ENCODE measurements at regions not wholly inside any gene's neighbourhood (a gene's known extent, or its start where the extent isn't known, plus 50 kb on each side); places are given as distances from the start of the nearest gene placed in this dataset.

DNA sequence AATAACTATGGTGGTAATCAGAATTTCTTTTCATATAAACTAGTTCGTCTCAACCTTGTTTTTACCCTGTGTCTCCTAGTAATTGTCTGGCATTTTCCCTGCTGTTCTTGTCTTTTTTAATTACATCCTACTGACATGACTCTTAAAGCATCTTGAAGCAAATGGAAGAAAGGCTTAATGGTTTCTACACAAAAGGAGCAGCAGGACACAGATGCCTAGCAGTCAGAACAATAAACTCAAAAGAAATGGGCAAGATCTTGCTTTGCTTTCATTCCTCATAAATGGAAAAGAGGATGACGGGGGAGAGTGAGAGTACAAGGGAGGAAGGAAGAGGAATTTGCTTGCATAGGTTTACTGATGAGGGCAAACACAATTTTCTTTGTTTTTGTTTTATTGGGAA is 293.2 kb upstream of the EMCN start:
- DNase-seq (ENCODE audit: low spot score in 2 of 2) (no peak), FAIRE-seq (no peak)

DNA sequence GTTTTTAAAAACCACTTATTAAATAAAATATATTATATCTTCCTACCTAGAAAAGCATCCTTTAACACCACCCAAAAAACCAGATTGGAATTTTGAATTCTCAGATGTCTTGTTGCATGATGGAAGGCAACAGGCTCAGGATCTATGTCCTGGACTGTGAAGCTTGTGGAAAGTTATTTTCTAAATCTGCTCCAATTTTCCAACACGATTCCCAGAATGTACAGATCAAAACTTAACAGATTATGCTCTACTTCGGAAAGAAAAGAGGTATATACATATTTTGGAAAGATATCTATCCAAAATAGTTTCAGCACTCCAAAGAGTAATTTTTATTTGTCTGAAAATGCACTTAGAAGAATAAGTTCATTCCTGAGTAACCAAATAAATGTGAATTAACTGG is 291.7 kb upstream of the EMCN start:
- no peak for DNase-seq (ENCODE audit: low spot score in 2 of 2)
- FAIRE-seq: no peak

DNA sequence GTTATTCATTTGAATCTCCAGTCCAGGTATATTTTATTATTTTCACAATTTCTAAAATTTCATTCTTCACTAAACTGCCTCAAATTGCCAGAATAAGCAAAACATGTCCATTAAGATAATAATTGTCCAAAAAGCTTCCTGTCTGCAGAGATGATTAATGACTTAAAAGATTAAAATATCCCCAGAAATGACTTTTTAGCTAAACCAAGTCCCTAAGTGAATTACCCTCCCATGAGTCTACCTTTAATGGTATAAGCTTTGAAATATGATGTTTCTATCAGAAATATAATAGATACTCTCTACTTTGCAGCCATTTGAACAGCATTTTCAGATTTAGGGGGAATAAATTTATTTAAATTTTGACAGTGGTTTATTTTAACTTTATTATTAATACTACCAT is 289.2 kb upstream of the EMCN start:
- DNase-seq (ENCODE audit: low spot score in 2 of 2) (no peak), FAIRE-seq (no peak)

DNA sequence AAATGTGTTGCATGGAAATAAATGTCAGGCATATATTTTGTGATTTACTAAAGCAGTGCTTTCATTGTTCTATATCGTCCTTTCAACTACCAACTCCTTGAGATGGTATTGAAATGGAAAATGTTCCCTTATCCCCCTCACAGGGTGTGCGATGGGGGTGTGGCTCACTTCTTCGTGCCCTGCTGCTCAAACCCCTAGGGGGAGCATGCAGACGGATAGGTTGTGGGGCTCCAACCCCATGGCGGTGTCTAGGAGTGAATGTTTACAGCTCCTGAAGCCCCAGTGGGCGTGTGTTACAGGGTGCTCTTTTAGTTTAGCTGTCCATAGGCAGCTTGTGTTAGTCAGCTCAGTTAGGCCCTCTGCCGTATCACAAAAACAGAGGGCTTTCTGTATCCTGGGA is 287.7 kb upstream of the EMCN start:
- FAIRE-seq (no peak), DNase-seq (ENCODE audit: low spot score in 2 of 2) (no peak)

DNA sequence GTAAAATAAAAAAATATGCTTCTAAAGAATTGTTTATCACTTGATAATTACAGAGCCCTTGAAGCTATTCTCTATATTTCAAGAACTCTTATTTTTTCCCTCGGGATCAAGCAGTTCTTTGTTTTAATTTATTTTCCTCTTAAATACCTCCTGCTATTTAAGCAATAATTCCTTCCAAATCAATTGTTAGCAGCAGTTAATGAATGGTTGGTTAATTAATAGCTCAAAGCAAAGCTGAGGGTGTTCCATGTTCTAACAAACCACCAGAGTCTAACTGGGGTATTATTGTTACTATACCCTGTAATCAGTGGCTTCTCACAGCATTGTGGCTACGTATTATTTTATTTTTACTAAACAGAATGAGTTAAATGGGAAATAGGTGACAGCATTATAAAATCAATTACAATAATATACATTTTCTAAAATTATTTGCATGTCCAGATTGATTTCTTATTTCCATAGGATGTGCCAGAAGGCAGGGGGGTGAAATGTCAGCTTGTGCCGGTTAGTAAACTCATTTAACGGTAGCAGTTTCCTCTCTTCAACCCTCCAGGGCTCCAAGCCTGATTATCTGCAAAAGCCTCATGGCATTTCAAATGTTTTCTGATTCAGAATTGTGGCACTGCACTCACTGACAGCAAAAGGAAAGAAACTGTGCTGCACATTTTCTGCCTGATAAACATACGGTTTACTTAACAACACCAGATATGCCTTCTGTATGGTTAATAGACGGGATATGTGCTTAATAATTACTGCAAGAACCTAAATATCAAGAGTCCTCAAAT is 286.9 kb upstream of the EMCN start:
- DNase-seq (ENCODE audit: low spot score in 2 of 2) (no peak), FAIRE-seq (no peak)

DNA sequence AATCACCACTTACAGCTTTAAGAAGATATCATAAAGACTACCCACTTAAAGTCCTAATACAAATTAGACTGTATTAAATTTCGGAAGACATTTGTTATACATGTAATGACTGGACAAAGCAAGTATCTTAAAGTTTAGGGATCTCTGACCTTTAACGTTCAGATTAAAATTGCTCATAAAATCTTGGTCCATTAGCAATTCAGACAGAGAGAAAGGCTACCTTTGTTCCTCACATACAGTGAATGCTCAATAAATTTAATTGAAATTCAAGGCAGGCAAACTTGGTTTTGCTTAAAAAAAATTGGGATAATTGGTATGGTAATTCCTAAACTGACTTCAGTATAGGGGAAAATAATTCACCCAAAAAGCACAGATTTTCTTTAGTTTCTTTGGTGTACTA is 285.9 kb upstream of the EMCN start:
- FAIRE-seq: no peak
- DNase-seq (ENCODE audit: low spot score in 2 of 2): no peak

DNA sequence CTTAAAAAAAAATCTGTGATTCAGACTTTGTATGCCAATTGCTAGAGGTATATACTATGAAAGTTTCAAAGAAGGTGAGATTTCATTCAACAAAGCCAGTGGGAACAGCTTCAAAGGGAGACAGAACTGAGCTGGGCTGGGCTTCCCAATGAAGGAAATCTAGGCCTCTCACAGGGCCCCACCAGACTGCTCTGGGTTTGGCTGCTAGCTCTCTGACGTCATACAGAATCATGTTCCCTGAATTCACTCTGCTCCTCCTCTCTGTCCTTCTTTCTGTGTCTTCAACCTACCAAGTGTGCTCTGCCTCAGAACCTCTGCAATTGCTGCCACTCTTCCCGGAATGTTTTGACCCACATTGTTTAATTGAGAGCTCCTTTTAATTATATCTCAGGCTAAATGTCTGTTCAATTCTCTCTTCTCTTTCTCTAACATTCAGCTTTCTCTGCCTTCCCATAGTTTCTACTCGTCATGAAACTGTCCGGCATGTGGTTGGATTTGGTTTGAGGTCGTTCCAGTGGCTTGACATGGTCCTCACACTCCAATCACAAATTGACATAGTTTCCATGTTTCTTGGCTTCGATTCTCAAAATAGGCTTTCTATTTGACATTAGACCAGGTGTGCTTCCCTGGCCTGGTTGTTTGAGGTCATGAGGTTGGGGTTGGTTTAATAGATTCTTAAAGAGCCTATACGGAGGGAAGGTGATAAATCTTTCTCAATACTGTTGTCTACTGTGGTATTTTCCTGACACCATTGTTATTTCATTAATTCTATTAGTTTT is 282.1 kb upstream of the EMCN start:
- FAIRE-seq: no peak
- no peak for DNase-seq (ENCODE audit: low spot score in 2 of 2)

DNA sequence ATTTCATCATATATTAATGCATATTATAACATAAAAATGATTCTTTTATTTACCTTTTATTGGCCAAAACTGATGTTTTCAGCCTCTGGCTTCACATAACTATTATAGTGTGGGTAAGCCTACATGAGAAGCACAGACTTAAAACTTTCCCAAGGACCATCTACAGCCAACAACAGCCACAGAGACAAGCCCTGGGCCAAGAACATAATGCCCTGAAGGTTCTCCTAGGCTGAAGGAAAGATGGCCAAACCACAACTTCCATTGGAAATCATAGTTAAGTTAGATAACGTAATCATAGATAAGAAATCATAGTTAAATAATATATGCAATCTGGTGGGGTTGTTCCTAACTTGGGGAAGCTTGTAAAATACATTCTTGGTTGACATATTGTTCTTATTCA is 280.0 kb upstream of the EMCN start:
- DNase-seq (ENCODE audit: low spot score in 2 of 2) (no peak), FAIRE-seq (no peak)

DNA sequence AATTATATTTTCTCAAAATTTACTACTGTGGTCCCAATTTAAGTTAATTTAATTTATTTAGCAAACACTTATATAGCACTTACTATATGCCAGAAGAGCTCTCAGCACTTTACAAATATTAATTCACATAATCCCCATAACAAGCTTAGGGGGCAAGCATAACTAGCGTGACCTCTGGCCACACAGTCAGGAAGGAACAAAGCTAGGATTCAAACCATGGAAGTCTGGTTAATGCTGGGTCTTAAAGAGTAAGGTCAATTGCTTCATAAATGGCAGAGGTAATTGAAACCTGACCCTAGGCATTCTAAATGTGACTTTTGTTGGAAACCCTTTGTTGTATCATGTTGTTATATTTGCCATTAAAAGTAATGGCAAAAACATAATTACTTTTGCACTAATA is 279.5 kb upstream of the EMCN start:
- DNase-seq (ENCODE audit: low spot score in 2 of 2): no peak

DNA sequence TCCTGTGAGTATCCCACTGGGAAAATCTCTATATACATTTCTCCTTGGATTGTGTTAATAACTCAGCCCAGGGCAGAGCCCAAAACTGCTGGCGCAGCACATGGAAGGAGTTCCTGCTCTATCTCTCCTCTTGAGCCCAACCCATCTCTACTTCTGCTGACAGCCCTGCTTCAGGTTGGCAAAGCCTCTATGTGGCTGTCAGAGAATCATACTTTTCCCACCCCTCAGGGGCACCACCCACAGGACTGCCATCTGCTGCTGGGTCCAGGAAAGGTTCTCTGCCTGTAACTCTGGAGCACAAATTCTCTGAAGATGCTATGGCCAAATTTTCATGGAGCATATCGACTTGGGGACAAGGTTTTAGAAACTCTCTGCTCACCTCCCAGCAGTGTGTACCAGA is 278.5 kb upstream of the EMCN start:
- FAIRE-seq (no peak), DNase-seq (ENCODE audit: low spot score in 2 of 2) (no peak)

More for the DNA sequence above, 279.5 kb upstream of the EMCN start:
- no peak for FAIRE-seq

DNA sequence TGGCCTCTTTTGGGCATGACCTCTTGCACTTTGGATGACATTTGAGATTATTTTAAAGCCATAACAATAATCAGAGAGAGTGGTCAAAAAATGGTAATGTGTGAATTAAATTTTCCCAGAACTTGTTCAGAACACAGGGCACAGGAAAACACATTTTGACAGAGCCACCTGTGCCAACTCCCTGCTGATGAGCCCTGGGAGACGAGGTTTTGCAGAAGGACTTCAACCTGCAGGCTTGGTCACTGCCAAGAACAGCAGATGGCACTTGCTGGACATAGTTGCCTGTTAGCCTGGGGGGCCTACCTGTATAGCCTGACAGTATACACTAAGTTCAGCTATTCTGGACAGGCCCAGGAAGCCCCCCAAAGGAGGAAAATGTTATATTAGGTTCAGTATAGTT is 277.8 kb upstream of the EMCN start:
- DNase-seq (ENCODE audit: low spot score in 2 of 2) (no peak), FAIRE-seq (no peak)

DNA sequence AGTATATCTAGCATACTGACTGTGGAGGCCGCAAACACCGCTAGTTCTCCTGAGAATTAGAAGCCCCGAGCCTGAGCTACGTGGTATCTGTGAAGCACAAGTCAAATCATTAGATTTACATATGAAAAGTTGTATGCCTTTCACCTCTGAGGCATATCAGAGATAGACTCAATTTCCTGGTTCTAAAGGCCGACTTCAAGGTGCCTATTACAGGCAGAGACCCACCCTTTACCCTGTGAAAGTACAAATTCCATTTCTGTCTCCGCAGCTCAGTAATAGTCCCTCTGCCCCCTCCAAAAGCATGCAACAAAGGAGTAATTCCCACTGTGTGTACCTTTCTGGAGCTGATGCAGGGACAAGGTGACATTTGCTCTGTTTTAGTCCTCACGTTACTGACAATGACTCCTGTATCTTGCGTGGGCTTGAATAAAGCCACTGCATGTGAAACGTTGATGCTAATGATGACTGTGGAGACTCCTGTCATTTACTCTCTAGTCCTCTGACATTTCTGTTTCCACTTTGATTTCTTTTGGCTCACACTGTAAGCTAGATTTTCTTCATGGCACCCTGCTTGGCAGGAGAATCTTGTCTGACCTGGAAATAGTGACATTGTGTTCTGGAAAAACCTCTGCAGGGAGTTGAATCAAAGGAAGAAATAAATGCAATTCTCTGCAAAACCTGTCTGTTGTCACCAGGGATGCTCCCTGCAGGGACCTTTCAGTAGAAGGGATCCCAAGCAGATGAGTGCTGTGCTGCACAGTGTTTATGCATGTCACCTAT is 273.2 kb upstream of the EMCN start:
- FAIRE-seq (no peak), DNase-seq (ENCODE audit: low spot score in 2 of 2) (no peak)

DNA sequence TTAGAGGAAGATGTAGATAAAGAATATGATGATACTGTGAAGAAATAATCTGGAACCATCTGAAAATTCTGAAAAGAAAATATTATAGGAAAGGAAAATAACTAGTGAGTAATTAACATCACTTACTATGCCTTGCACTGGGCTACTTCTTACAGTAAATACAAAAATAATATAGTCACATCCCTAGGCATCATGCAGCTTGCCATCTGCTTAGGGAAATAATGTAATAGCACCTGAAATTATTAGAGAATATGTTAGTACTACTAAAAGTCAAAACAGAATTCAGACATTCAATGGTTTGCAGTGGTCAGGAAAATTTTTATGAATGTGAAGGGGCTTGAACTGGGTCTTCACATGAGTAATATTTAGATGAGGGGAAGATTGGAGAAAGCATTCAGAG is 272.2 kb upstream of the EMCN start:
- no peak for FAIRE-seq

DNA sequence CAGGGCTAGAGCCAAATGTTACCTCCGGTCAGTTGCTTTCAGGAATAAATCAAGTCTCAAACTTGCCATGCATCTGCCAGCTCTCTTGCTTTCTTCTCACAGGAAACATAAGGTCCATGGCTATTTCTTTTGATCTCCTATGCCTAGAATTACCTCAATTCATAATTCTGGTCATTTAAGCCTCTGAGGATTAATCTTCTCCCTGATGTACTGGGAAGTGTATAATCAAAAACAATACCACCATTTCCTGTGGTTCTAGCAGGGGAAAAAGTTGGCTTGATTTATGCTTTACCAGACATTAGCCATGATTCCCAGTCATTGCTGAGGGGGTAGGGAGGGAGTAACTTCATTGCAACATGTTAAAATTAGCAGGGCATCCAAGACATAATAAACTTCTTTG is 268.7 kb upstream of the EMCN start:
- DNase-seq (ENCODE audit: low spot score in 2 of 2) (no peak), FAIRE-seq (no peak)

More for the DNA sequence above, 272.2 kb upstream of the EMCN start:
- no peak for DNase-seq (ENCODE audit: low spot score in 2 of 2)

DNA sequence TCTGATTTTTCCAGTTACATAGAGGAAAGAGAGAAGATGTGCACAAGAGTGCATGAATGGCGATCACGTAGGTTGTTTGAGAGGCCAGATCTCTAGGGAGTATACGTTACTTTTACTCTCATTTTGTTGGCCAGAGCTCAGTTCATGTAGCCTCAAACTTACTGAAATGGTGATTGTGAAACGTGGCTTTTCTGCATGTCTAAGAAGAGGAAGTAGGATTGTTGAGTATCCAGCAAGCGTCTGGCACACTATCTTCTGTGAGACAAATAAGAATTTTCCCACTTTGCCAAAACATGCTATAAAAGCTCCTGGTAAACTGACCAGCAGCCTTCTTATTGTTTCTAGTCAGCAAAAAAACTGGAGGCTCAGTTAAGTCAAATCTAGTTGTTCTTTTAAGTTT is 264.5 kb upstream of the EMCN start:
- FAIRE-seq (no peak), DNase-seq (ENCODE audit: low spot score in 2 of 2) (no peak)

DNA sequence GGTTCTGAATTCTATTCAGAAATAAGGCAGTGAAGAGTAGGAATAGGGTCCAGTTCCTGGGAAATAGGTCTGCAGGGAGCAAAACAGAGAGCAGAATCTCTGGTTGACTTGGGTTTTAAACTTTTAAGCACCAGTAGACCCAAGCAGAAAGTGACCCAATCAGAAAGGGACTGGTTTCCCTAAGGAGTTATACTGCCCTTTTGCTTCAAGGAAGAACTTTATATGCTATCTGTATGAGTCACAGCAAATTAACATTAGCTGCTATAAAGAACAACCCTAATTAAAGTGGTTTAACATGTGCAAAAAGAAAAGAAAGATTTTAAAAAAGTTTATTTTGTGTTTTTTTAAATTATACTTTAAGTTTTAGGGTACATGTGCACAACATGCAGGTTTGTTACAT is 263.6 kb upstream of the EMCN start:
- no peak for FAIRE-seq
- DNase-seq (ENCODE audit: low spot score in 2 of 2): no peak

DNA sequence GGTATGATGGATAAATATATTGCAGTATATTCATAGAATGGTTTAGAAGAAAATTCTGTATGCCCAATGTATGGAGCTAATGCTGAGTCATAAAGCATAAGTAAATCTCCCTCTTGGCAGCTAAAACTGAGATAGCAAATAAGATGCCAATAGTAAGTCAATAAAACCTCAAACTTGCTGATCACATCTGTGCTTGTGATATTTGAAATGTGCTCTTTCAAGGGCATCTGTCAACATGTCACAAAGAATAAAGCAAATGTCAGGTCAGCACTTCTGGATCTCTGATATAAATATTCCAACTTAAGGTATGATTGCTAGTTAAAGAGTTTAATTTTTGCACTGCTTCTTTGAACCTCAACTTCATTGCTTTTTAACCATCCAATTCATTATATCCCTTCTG is 262.3 kb upstream of the EMCN start:
- FAIRE-seq (no peak), DNase-seq (ENCODE audit: low spot score in 2 of 2) (no peak)

DNA sequence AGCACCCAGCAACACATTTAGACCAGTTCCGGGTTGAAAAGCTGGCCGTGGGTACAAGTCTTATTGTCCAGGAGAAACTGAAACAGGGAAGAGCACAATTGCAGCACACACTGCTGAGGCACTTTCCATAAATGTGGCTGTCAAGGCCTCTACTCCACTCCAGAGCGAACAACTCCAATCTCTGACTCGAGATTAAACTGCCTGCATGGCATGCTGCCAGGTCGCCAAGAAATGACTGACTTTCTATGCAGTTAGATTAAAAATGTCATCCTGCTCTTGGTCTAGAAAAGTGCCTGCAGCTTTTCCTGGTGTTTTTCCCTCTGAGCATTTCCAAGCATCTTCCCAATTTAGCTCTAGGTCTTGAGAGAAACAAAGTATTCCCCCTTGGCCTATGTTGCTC is 260.6 kb upstream of the EMCN start:
- FAIRE-seq (no peak), DNase-seq (ENCODE audit: low spot score in 2 of 2) (no peak)

DNA sequence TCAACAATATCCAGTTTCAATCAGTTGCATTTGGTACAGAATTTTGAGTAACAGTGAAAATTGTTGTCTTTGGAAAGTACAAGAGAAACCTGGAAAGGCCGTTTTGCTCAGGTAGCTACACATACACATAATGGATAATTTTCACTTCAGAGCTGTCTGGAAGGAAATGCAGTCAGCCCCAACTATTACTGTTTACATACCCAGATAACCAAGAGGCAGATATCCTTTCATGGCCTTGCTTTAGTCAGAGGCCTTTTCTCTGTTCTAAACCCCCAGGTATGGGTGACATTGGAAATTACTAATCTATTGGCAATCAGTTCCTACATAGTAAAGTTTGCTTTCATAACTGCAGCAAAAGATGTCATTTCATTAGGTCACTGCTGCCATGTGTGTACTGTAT is 244.9 kb upstream of the EMCN start:
- no peak for FAIRE-seq

DNA sequence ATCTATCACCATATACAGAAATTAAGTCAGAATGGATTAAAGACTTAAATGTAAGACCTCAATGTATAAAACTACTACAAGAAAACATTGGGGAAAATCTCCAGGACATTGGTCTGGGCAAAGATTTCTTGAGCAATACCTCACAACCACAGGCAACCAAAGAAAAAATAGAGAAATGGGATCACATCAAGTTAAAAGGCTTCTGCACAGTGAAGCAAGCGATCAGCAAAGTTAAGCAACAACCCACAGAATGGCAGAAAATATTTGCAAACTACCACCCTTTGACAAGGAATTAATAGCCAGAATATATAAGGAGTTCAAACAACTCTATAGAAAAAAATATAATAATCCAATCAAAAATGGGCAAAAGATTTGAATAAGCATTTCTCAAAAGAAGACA is 236.9 kb upstream of the EMCN start:
- no peak for DNase-seq (ENCODE audit: low spot score in 2 of 2)
- no peak for FAIRE-seq

More for the DNA sequence above, 244.9 kb upstream of the EMCN start:
- DNase-seq (ENCODE audit: low spot score in 2 of 2): no peak

DNA sequence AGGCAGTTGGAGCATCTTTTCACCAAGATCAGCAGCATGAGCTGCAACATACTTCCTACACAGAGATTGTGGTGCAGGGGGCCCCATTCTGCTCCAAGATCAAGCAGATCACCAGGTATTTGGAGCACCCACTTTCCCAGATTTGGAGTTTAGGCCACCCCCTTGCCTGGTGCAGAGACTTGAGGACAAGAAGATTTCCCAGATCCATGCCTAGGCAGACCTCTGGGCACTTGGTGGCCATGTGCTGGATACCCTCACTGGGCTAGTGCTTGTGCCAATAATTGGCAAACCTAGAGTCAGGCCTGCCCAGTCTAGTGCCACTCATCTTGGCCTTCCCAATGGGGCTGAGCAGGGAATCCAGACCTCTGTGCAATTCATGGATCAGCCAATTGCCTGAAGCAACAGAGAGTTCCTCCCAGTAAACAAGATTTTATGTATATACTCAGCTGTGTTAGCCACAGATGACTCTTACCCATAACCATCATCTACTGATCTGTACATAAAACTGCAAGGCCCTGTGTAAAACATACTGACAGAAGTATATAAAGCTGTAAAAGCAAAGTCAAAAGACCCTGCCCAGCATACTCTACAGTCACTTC is 228.4 kb upstream of the EMCN start:
- DNase-seq (ENCODE audit: low spot score in 2 of 2) (no peak), FAIRE-seq (no peak)
